ENCODE measurements at regions not wholly inside any gene's neighbourhood (a gene's known extent, or its start where the extent isn't known, plus 50 kb on each side); places are given as distances from the start of the nearest gene placed in this dataset.

DNA sequence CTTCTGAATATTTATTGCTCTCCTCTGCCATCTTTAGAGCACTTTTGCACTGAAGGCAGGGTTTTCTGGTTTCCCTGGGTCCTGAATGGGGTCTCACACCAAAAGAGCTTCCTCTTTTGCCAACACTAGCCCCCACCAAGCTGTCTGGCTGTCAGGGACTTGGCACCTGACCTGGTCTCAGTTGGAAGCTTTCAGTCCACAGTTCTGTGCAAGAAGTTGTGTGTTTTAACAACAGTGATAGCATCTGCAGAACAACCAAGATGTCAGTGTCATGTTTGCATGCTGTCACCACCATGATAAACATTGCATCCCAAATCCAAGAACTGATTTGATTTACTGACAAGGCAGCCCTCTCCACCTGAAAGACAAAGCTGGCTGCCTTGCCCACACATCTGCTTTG, 448.5 kb upstream of the CCL2 start:
- Mint-ChIP-seq H3K36me3 (ENCODE audit: unreplicated experiment) (no peaks in the 10 kb centered on the region), H3K27ac (ENCODE audit: unreplicated experiment) (no peak overlapping the region), H3K4me3 (ENCODE audit: unreplicated experiment) (no peak overlapping the region), H3K9me3 (ENCODE audit: unreplicated experiment) (peaks cover 4% of the 10 kb centered on the region), H3K4me1 (ENCODE audit: unreplicated experiment) (no peaks in the 10 kb centered on the region), H3K27me3 (ENCODE audit: unreplicated experiment) (no peaks in the 10 kb centered on the region)
- no peak for DNase-seq (ENCODE audit: extremely low spot score, unreplicated experiment)
- TF ChIP-seq, protein P1, sequence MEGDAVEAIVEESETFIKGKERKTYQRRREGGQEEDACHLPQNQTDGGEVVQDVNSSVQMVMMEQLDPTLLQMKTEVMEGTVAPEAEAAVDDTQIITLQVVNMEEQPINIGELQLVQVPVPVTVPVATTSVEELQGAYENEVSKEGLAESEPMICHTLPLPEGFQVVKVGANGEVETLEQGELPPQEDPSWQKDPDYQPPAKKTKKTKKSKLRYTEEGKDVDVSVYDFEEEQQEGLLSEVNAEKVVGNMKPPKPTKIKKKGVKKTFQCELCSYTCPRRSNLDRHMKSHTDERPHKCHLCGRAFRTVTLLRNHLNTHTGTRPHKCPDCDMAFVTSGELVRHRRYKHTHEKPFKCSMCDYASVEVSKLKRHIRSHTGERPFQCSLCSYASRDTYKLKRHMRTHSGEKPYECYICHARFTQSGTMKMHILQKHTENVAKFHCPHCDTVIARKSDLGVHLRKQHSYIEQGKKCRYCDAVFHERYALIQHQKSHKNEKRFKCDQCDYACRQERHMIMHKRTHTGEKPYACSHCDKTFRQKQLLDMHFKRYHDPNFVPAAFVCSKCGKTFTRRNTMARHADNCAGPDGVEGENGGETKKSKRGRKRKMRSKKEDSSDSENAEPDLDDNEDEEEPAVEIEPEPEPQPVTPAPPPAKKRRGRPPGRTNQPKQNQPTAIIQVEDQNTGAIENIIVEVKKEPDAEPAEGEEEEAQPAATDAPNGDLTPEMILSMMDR (IDR thresholded peaks at IDR 0.05): no peak

DNA sequence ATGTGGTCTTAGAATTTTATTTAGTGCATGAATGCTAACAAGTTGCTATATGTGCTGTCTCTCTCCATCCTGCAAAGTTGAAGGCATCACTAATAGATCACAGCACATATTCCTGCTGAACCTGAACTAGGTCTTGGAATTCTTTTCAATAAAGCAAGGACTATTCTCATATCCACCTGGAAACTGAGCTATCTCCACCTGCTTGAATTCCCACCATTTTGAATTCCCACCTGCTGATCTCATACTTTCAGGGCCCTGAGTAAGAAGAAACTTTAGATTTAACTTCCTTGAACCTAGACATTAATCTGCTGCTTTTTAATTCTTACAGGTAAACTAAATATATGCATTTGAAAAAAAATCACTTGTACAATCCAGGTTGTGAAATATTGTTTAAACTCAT, 445.3 kb upstream of the CCL2 start:
- no peaks in the 10 kb centered on the region for H3K27me3 Mint-ChIP-seq (ENCODE audit: unreplicated experiment)
- TF ChIP-seq, protein P1 (IDR thresholded peaks at IDR 0.05): no peak
- DNase-seq (ENCODE audit: extremely low spot score, unreplicated experiment): no peak
- no peak overlapping the region for H3K27ac Mint-ChIP-seq (ENCODE audit: unreplicated experiment)
- no peaks in the 10 kb centered on the region for H3K4me1 Mint-ChIP-seq (ENCODE audit: unreplicated experiment)
- peaks cover 4% of the 10 kb centered on the region for H3K9me3 Mint-ChIP-seq (ENCODE audit: unreplicated experiment)
- H3K4me3 Mint-ChIP-seq (ENCODE audit: unreplicated experiment): no peak overlapping the region
- H3K36me3 Mint-ChIP-seq (ENCODE audit: unreplicated experiment): no peaks in the 10 kb centered on the region

DNA sequence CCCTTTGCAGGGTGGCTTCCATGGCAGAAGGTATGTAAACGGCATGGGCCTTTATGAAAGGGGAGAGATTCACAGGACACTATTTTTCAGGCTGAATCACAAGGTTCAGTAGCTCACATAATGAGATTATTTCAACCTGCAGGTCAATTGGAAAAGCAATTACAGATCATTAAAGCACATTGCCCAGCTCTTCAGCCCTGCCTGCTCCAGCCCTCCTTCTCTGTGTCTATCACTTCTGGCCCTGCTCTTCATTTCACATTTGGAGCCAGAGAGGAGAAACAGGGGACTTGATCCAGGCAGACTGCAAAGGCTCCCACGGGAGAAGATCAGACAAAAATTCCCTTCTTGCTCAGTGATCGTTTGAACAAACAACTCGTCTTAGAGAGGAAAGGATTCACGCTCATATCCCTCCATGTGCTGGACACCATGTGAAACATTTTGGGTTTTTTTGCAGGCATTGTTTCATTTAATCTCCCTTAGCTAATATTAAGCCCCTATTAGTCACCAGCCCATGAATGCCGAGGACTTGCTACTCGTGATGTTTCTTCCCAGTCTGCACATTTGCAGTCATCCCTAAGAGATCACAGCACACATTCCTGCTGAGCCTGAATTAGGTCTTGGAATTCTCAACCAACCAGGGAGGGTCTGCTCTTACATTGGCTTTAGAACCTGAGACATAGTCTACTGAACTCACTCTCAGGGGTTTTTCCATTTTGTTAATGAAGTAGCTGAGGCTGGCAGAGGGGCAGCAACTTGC, 443.9 kb upstream of the CCL2 start:
- Mint-ChIP-seq H3K9me3 (ENCODE audit: unreplicated experiment) (no peaks in the 10 kb centered on the region), H3K27ac (ENCODE audit: unreplicated experiment) (no peak overlapping the region), H3K4me3 (ENCODE audit: unreplicated experiment) (no peak overlapping the region), H3K4me1 (ENCODE audit: unreplicated experiment) (no peaks in the 10 kb centered on the region), H3K27me3 (ENCODE audit: unreplicated experiment) (no peaks in the 10 kb centered on the region), H3K36me3 (ENCODE audit: unreplicated experiment) (no peaks in the 10 kb centered on the region)
- no peak for DNase-seq (ENCODE audit: extremely low spot score, unreplicated experiment)
- TF ChIP-seq, protein P1 (IDR thresholded peaks at IDR 0.05): no peak

DNA sequence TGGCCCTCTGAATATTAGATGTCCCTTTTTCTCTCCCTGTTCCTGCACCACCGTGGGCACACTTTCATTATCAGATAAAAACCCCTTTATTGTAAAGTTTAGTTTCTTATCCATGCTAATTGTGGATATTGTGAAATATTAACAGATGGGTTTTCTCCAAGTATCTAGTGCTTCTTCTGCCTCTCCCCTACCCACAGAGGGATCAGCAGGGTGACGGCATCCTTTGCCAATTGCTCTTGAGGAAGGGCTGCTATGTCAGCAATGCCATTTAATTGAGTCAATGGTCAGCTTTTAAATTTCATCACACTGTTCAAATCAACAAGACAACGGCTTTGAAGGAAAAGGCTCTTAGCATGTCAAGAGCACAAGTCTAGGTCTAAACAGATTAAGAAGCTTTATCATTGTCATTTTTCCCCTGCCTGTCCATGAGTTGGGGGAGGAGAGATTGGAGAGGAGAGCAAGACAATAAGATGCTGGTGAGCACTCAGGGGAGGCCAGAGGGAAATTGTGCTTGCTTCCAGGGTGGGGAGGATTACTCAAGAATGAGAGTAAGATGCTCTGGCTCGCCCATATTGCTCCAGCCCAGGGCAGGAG, 443.0 kb upstream of the CCL2 start:
- no peaks in the 10 kb centered on the region for H3K36me3 Mint-ChIP-seq (ENCODE audit: unreplicated experiment)
- H3K4me1 Mint-ChIP-seq (ENCODE audit: unreplicated experiment): no peaks in the 10 kb centered on the region
- TF ChIP-seq, protein P1 (IDR thresholded peaks at IDR 0.05): no peak
- DNase-seq (ENCODE audit: extremely low spot score, unreplicated experiment): no peak
- no peak overlapping the region for H3K4me3 Mint-ChIP-seq (ENCODE audit: unreplicated experiment)
- no peak overlapping the region for H3K27ac Mint-ChIP-seq (ENCODE audit: unreplicated experiment)
- no peaks in the 10 kb centered on the region for H3K27me3 Mint-ChIP-seq (ENCODE audit: unreplicated experiment)
- no peaks in the 10 kb centered on the region for H3K9me3 Mint-ChIP-seq (ENCODE audit: unreplicated experiment)

DNA sequence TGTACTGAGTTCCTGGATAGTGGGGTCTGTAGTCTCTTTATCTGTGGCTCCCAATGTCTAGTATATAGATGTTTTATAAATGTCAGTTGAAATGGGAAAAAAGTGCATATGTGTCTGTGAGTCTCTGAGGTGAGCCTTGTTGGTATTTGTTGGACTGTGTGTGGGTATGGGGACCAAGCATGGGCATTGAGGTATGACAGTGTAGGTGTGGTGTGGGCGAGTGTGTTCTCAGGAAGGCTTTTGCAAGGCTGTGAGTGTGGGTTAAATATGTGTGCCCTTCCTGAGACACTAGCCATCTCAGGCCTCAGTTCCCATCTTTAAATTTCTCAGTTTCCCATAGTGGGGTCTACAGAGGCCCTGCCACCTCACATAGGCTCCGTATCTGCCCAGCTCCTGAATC, 440.2 kb upstream of the CCL2 start:
- H3K36me3 Mint-ChIP-seq (ENCODE audit: unreplicated experiment): no peaks in the 10 kb centered on the region
- H3K27ac Mint-ChIP-seq (ENCODE audit: unreplicated experiment): no peak overlapping the region
- TF ChIP-seq, protein P1 (IDR thresholded peaks at IDR 0.05): no peak
- no peak for DNase-seq (ENCODE audit: extremely low spot score, unreplicated experiment)
- H3K4me1 Mint-ChIP-seq (ENCODE audit: unreplicated experiment): no peaks in the 10 kb centered on the region
- no peak overlapping the region for H3K4me3 Mint-ChIP-seq (ENCODE audit: unreplicated experiment)
- H3K9me3 Mint-ChIP-seq (ENCODE audit: unreplicated experiment): no peaks in the 10 kb centered on the region
- no peaks in the 10 kb centered on the region for H3K27me3 Mint-ChIP-seq (ENCODE audit: unreplicated experiment)

All from osteocyte (in vitro differentiated cells).